GM19043 (cell line): ENCODE measurements at regions not wholly inside any gene's neighbourhood (a gene's known extent, or its start where the extent isn't known, plus 50 kb on each side); places are given as distances from the start of the nearest gene placed in this dataset.

ENCODE experiments used
- ATAC-seq: cut with Tn5 transposase; IDR thresholded peaks from one replicate; pipeline ENCODE4 v1.9.1; 2021; ENCODE audit warnings: low read depth; ENCODE audit not compliant: unreplicated experiment

GRCh38 chr15:70220490-70221096 is 122.9 kb upstream of the TLE3 start:
- ATAC-seq, result no peak

DNA sequence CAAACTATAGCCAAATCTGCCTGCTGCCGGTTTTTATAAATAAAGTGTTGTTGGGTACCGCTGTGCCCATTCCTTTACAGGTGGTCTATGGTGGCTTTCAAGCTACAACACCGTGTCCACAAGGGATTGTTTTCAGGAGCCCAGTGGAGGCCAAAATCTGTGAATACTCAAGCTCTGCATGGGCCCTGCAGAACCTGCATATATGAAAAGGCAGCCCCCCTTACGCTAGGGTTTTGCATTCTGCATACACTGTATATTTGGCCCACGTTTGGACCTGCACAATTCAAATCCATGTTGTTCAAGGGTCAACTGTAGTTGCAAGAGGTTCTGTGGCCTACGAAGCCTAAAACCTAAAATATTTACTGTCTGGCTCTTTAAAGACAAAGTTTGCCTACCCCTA is 122.2 kb upstream of the TLE3 start:
- ATAC-seq, result no peak

- ATAC-seq, result no peak
Observed at GRCh38 chr15:70219256-70219895, 121.7 kb upstream of the TLE3 start.

DNA sequence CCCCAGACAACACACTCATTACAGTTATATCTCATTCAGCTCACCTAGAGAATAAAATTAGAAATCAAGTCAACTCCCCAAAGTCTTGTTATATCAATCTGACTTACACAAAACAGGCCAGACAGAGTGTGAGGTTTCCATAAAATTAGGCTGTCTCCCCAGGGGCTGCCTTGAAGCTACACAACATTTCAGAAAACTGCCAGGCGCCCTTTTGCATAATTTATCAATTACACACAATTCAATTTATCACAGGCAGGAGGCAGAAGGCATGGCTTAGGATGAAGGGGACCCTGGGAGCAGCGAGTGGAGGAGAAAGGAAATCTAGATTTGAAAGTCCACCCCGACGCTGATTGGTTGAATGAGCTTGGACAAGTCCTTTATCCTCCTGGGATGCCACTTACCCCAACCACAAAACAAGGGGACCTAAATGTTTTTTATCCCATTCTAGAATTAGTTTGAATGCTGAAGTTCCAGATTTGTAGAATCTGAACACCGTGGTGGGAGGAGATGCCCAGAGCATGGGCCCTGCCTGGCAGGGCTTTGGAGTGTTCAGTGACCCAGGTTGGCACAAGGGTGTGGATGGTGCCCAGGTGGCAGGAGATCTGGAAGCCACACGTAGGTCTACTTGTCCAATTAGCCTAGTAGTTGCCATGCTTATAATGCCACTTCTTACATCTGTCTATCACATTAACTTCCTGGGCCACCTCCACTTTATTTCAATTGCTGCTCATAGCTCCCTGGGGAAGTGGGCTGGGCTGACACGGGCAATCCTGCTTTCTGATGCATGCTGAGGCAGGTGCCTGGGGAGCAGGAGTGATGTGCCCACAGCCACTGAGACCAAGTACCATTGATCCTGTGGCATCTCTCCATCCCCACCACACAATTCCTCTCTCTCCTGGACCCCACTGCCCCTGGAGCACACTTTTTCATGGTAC is 119.8 kb upstream of the TLE3 start:
- no peak for ATAC-seq

GRCh38 chr15:70215951-70216350 is 118.2 kb upstream of the TLE3 start:
- ATAC-seq, result no peak

DNA sequence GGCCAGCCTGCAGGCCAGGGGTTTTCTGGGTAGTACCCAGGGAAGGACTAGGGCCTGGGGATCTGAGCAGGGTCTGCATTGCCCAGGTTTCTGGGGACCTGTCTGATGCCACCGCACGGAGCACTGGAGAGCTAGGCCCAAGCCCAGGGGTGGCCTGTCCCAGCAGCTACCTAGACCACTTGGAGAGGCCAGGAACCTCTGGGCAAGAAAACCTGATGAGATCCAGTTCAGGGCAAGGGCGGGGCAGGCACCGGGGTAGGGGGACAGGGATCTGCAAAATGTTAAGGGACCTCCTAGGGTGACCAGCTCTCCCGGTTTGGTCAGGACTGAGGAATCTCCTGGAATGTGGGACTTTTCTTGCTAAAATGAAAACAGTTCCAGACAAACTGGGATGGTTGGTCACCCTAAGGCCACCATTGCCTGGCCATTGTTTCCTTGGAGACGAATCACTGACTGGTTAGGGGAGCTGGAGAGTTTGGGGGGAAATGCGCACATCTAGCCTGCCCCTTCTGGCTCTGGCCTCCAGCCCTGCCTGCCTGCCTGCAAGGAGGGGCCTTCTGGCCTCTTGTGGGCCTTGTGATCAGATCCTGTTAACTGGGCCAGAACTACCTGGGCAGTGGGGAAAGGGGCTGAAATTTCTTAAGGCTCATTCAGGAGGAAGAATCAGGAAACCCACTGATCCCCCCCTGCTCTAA is 117.4 kb upstream of the TLE3 start:
- no peak for ATAC-seq

DNA sequence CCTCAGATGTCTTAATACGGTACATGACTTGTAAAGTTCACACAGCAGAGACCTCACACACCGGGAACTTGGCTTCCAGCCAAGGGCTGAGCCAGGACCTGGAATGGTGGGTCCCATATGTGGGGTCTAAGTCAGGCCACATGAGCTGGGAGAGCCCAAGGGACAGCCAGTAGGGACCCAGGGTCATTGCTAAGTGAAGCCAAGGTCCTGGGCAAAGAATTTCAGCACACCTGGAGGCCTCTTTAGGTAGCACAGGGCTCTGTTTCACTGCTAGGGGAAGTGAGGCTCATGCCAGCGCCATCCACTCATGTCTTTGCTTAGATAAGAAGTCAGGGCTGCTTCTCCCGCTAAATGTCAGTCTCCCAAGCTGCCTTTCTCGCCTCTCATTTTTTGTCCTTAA is 116.6 kb upstream of the TLE3 start:
- ATAC-seq, result no peak

DNA sequence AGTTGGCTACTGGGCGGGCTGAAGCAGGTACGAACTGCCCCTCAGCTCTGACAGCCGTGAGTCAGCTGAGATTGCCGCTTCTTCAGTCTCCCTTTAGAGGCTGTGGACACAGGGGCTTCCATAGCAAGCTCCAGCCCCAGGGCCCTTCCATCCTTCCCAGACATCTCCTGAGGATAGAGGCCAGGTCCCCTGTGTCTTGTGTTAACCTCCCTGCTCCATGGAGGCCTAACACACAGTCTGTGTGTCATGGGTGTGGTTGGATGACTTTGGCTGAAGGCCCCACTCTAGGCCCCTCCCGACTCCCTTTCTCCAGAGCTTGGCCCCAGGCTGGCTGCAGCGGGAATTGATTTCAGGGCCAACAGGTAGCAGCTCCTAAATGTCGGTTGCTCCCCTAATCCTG is 116.1 kb upstream of the TLE3 start:
- no peak for ATAC-seq

DNA sequence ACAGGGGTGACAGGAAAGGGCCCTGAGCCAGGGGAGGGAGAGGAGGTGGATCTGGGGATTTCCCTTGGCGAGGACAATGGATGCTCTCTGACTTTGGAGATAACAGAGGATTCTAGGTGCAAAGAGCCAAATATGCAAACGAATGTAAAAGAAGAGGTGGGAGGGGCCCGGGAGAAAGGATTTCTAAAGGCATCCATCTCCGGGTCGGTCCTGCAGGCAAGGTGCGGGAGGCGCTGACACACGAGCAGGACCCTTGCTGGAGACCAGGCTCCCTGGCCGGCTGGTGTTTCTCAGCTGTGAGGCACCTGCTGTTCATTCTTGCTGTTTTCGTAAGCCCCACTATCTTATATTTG is 115.2 kb upstream of the TLE3 start:
- no peak for ATAC-seq

DNA sequence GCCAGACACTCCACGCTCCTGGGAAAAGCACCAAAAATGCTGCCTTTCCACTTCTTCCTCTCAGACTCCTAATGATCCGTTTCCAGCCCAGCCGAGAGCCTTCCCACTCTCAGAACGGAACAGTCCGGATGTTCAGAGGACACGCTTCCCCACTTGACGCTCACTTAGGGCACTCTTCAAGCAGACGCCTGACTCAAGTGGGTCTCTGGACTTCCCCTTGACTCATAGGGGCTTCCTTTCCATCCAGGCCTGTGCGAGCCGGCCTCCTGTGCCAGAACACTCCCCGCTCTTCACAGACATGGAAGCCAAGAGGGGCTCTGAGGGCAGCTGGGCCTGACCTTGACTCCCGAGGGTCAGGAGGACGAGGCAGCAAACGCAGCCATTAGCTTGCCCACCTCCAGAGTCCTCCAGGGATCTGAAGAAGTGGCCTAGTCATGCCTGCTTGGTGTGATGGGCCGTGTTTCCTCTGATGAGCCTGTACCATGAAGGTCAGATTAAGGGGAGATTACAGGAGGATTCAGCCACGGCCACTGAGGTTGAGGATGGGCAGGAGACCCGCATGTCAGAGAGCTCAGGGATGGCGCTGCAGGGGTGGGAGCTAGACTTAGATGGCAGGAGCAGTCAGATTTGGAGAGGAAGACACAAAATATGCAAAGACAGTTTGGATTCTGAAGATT is 114.7 kb upstream of the TLE3 start:
- no peak for ATAC-seq

- ATAC-seq, result no peak
Observed at GRCh38 chr15:70210528-70210927, 112.8 kb upstream of the TLE3 start.

- no peak for ATAC-seq
Observed at GRCh38 chr15:70210076-70210475, 112.4 kb upstream of the TLE3 start.

DNA sequence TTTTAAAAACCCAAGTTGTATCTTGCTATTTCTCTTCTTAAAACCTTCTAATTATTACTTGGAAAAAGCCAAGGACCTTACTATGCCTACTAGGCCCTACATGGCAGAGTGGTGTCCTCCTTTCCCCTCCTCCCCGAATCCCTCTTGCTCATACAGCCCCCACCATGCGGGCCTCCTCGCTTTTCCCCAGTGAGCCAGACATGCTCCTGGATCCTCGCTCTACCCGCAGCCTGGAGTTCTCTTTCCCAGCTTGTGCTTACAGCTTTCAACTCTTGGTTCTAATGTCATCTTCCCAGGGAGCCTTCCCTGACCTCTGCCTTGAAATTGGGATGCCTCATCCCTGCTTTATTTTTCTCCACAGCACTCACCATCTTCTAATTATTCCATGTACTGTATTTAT is 111.8 kb upstream of the TLE3 start:
- ATAC-seq, result no peak

DNA sequence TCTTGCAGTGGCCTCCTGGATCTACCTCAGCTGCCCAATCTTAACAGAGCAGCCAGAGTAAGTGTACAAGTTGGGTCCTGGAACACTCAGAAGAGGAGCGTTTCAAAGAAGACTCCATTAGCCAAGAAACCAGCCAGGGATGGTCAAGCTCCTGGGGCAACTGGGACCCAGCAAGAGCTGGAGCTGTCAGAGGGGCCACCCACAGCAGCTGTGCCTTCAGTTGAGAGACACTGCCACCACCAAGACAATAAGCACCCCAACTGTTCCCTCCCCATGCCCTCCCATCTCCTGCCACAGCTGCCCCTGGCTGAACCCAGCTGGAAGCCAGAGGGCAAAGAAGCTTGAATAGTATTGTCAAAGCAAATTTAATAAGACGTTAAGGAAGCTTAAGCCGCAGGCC is 110.6 kb upstream of the TLE3 start:
- ATAC-seq, result no peak

GRCh38 chr15:70206668-70207067 is 109.0 kb upstream of the TLE3 start:
- ATAC-seq, result no peak

- no peak for ATAC-seq
Observed at GRCh38 chr15:70204652-70205051, 106.9 kb upstream of the TLE3 start.

DNA sequence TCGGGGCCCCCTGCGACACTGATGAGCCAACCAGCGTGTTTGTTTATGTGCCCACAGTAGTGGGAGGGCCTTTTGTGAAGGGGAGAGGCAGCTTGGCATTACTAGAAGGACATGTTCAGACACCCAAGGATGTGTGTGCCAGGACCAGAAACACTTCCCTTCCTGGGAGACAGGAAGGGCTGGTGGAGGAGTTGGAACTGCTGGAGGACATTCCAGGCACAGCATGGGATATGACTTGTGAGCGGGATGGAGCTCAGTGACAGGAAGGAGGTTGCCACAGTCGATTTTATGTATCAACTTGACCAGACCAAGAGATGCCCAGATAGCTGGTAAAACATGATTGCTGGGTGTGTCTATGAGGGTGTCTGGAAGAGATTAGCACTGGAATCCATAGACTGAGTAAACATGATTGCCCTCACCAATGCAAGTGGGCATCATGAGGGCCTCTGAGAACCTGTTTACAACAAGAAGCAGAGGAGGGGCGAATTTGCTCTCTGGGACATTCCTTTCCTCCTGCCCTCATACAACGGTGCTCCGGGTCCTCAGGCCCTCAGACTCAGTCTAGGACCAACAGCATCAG is 106.4 kb upstream of the TLE3 start:
- ATAC-seq, result no peak

DNA sequence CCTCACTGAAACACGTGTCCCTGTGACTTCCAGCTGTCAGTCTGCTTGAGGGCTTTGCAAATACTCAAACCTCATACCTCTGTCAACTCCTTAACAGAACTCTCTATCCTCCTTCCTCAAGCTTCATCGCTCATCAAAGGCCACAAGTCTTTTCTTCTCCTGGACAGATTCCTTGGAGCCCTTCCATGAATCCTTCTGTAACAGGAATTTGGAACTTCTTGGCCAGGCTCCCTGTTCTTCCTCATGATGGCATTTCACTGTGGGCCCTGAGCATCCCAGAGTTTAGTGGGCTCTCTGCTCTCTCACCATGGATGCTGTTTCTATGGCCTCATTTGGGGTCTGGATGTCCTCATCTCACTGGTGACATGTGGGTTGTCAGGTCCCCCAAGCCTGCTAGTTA is 105.0 kb upstream of the TLE3 start:
- ATAC-seq, result no peak

DNA sequence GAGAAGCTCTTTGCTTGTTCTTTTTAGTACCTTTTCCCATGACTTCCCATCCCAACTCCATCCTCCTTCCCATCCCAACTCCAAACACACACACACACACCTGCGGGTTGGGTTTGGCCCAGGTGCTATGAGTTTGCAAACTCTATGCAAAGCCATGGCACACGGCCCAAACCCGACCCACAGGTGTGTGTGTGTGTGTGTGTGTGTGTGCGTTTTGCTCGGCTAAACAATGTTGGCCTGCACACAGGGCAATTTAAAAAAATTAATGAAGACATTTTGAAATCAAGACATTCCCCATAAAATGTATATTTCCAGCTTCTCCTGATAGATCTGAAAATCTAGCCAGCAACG is 103.7 kb upstream of the TLE3 start:
- ATAC-seq, result no peak
